ENCODE measurements at regions not wholly inside any gene's neighbourhood (a gene's known extent, or its start where the extent isn't known, plus 50 kb on each side); places are given as distances from the start of the nearest gene placed in this dataset.

- intact Hi-C loops (cut with DNase I), result no loop called here
- no peak for DNase-seq (ENCODE audit: low spot score)
Observed at GRCh38 chr20:39822667-39823066, 860.5 kb downstream of the DHX35 start.

GRCh38 chr20:39813190-39813829, 851.2 kb downstream of the DHX35 start:
- intact Hi-C loops (cut with DNase I), result no loop called here
- no peak for DNase-seq (ENCODE audit: low spot score)

- DNase-seq (ENCODE audit: low spot score), result no peak
- intact Hi-C loops (cut with DNase I), result no loop called here
Observed at GRCh38 chr20:39812116-39812515, 850.0 kb downstream of the DHX35 start.

- intact Hi-C loops (cut with DNase I), result no loop called here
- no peak for DNase-seq (ENCODE audit: low spot score)
Observed at GRCh38 chr20:39810309-39810708, 848.2 kb downstream of the DHX35 start.

GRCh38 chr20:39808613-39809012, 846.5 kb downstream of the DHX35 start:
- intact Hi-C loops (cut with DNase I), result no loop called here
- DNase-seq (ENCODE audit: low spot score), result no peak

GRCh38 chr20:39800548-39800947, 838.4 kb downstream of the DHX35 start:
- peak; percentile 87 for DNase-seq (ENCODE audit: low spot score)
- intact Hi-C loops (cut with DNase I), result no loop called here

- intact Hi-C loops (cut with DNase I), result no loop called here
- DNase-seq (ENCODE audit: low spot score), result no peak
Observed at GRCh38 chr20:39800111-39800510, 838.0 kb downstream of the DHX35 start.

- intact Hi-C loops (cut with DNase I), result no loop called here
- DNase-seq (ENCODE audit: low spot score), result no peak
Observed at GRCh38 chr20:39799366-39799965, 837.3 kb downstream of the DHX35 start.

GRCh38 chr20:39795401-39796272, 833.5 kb downstream of the DHX35 start:
- no peak for DNase-seq (ENCODE audit: low spot score)
- intact Hi-C loops (cut with DNase I), result no loop called here

GRCh38 chr20:39792334-39792733, 830.2 kb downstream of the DHX35 start:
- intact Hi-C loops (cut with DNase I), result no loop called here
- no peak for DNase-seq (ENCODE audit: low spot score)

GRCh38 chr20:39789411-39789810, 827.3 kb downstream of the DHX35 start:
- no peak for DNase-seq (ENCODE audit: low spot score)
- intact Hi-C loops (cut with DNase I), result no loop called here

- intact Hi-C loops (cut with DNase I), result no loop called here
- DNase-seq (ENCODE audit: low spot score), result no peak
Observed at GRCh38 chr20:39785252-39785917, 823.2 kb downstream of the DHX35 start.

GRCh38 chr20:39784693-39785092, 822.5 kb downstream of the DHX35 start:
- intact Hi-C loops (cut with DNase I), result no loop called here
- no peak for DNase-seq (ENCODE audit: low spot score)

GRCh38 chr20:39778847-39779604, 816.9 kb downstream of the DHX35 start:
- DNase-seq (ENCODE audit: low spot score), result no peak
- intact Hi-C loops (cut with DNase I), result no loop called here

GRCh38 chr20:39778431-39778830, 816.3 kb downstream of the DHX35 start:
- intact Hi-C loops (cut with DNase I), result no loop called here

GRCh38 chr20:39777610-39778009, 815.5 kb downstream of the DHX35 start:
- DNase-seq (ENCODE audit: low spot score), result no peak
- intact Hi-C loops (cut with DNase I), result no loop called here

More at GRCh38 chr20:39778431-39778830, 816.3 kb downstream of the DHX35 start:
- no peak for DNase-seq (ENCODE audit: low spot score)

GRCh38 chr20:39775110-39775509, 813.0 kb downstream of the DHX35 start:
- intact Hi-C loops (cut with DNase I), result no loop called here
- peak; percentile 92 for DNase-seq (ENCODE audit: low spot score)

GRCh38 chr20:39773380-39774000, 811.3 kb downstream of the DHX35 start:
- no peak for DNase-seq (ENCODE audit: low spot score)
- intact Hi-C loops (cut with DNase I), result no loop called here

- intact Hi-C loops (cut with DNase I), result no loop called here
- no peak for DNase-seq (ENCODE audit: low spot score)
Observed at GRCh38 chr20:39767352-39767751, 805.2 kb downstream of the DHX35 start.
